GM18517 (cell line): ENCODE measurements at regions not wholly inside any gene's neighbourhood (a gene's known extent, or its start where the extent isn't known, plus 50 kb on each side); places are given as distances from the start of the nearest gene placed in this dataset.

Experiments
- ATAC-seq: cut with Tn5 transposase; IDR thresholded peaks from one replicate; pipeline ENCODE4 v1.9.1; 2021; ENCODE audit warnings: mild to moderate bottlenecking, moderate library complexity; ENCODE audit not compliant: unreplicated experiment

DNA sequence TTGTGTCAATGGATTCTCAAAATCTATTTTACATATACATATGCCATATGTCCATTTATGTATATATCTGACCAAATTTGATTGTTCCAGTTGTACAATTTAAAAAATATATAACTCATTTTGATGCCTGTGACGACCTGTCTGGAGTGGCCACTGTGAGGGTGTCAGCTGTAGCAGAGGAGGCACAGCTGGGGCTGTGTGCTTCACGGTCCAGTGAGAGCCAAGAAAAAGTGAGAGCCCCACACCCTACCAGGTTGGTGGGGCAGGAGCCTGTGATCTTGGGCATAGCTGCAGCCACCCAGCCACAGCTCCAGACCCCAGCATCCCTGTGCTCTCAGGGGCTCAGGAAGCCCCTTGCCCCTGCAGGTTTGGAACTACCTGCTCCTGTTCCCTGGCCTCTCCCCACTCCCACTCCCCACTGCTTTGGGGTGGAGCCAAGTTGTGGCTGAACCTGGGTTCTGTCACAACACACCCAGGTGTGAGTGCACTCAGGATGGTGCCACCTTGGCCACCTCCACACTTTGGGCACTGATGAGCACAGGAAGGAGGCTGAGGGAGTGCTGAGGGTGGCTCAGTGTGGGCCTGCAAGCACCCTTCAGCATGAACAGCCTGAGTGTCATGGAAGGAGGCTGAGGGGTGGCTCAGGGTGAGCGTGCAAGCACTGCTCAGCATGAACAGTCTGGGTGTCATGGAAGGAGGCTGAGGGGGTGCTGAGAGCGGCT, 161.1 kb upstream of the ROBO1 start:
- ATAC-seq = no peak

DNA sequence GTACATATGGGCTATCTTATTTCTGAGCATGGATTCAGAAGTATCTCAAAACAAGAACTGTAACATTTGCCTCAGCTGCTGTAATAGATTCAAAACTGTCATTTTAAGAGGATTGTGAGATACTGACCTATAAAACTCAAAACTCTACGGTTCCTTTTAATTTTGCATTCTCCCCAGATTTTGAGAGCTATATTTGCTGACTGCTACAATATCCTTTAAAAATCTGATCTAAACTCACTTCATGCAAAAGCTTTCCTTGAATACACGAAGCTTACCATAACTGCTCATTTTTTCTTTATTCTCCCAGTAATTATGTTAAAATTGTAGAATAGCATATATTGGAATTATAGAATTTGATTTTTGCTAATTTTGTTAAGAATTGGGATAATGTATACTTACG, 158.7 kb upstream of the ROBO1 start:
- ATAC-seq = no peak

DNA sequence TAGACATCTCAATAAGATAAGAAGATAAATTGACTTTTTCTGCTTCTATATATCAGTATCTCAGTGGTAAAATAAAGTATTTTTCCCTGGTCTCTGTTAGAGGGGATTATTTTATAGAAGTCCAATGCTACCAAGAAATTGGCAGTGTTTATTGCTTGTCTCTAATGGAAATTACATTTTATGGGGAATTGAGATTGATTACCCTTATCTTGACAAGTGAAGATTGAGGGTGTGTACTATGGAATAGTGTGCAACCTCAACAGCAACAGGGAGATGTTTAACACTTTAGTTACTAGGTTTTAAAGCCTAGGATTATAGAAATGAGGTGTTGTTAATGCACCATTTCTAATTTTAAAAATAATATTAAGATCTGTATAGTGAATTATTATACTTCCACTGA, 154.8 kb upstream of the ROBO1 start:
- no peak for ATAC-seq

DNA sequence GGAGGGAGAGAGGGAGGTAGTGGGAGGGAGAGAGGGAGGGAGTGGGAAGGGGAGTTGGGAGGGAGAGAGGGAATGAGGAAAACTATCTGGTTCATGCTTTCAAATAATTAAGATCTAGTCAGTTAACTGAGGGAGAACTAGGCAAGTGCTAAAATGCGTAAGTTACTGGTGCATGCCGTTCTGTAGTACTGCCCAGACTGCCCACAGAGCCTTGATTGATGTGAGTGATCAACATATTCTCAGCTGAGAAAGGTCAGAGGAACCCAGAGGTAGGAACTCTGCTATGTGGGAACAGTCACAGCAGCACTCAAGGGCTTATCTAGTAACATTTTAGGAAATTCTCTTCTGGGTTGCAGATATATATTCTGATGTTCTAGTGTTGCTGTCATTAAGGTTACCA, 149.8 kb upstream of the ROBO1 start:
- ATAC-seq = no peak

DNA sequence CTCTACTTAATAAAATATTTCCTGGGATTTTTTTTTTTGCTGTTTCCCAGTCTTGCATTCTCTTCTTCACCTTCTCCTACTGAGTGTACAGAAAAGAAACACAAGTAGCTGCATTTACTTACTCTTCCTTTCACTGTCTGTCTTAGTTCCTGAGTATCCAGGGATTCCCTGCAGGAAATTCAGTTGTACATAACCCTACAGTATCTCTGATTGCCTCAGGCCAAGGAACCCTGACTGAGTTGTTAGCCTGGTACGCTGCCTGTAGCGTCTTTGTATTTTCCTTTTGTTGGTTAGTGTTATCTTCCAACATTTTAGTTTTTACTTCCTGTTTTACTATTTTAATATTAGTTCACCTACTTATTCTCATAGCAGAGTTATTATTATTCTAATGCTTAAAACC, 142.5 kb upstream of the ROBO1 start:
- ATAC-seq = no peak

DNA sequence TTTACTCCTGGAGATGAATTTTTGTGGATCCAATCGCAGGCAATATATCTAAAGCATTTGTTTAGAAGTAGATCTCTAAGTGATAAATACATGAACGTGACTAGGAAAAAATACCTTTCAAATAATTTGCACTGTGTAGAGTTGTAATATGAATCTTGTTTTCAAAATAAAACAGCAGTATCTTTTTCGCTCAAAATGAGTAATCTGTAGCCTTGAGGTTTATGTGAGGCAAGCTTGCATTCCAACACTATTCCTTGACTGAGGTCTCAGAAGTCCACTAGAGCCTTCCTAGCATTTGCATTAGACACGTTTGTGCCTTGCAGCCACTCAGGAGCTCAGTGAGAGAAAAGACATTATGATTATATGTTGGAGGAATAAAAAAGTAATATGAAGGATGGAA, 138.3 kb upstream of the ROBO1 start:
- ATAC-seq = no peak

DNA sequence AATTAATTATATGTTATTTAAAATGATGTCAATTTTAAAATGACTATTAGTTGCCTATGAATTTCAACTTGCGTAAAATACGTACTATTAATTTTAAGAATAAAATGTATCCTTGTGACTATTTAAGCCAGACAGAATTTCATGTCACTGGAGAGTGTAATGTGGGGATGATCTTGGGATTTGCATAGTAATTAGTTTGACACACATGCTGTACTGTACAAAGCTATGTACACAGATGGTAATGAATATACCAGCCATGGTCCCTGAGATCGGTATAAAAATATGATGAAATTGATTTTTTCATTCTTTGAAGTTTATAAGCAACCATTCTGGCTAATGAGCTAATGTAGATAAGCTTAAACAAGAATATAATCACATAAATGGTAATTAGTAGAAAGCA, 134.4 kb upstream of the ROBO1 start:
- ATAC-seq = no peak

DNA sequence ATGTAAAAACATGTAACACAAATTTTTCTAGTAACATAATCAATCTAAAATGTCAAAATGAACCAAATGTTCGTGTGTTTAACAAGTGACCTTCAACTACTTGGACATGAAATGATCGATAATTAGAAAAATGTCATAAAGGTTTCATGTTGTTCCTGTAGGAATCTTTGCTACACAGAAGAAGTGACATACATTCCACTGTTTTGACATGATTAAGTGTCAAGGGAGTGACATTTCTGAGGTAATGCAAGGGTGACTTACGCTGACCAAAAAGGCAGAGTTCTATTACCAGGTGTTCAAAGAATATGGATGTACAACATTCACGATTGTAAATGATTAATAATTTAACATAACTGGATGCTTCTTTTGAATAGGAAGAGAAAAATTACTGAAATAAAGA, 131.1 kb upstream of the ROBO1 start:
- ATAC-seq = no peak

DNA sequence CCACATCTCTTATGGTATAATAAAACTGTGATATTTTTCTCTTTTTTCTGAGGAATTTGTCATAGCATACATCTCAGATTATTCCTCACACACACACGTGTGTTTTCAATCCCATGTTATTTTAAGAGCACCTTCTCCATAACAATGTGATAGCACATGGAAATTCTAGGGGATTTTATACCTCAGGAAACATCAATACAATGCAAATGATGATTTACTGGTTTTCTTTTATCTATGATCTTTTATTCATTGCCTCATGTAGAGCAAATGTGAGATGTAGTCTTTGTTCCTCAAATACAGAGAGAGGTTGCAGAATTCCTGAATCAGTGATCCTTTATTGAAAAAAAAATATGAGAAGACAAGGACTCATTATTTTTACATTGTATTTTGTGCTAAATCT, 128.3 kb upstream of the ROBO1 start:
- no peak for ATAC-seq

DNA sequence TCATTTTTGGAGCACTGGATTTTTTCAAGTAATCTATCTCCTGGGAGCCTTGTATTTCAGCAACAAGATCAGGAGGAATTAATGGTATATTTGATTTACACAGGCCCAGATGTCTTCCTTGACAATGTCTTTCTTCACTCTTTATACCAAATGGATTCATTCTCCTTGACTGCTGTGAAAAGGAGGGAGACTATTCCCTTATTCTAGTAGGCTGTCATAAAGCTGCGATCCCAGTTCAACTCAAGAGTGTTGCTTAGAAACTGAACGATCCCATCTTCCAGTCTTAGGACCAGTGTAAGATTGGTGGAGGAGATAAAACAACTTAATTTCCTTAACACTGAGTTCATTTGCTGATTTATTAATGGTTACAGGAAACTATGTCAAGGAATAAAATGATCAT, 119.4 kb upstream of the ROBO1 start:
- ATAC-seq = no peak

DNA sequence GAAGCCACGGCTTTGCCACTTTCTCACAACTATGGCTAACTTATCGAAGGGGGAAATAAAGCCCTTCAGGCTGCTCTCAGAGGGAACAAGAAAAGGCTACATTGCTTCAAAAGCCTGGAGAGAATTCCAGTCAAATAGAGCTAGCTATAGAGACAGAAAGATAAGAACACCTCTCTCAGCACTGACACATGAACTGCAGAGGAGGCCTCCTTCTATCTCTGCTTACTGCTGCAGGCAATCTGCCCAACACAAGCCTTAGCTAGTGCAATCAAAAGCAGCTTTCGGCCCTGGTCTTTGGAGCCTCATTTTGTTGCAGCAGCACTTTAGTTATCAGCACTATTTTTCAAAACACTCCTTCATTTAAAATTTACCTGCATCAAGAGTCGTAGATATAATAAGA, 118.4 kb upstream of the ROBO1 start:
- no peak for ATAC-seq

DNA sequence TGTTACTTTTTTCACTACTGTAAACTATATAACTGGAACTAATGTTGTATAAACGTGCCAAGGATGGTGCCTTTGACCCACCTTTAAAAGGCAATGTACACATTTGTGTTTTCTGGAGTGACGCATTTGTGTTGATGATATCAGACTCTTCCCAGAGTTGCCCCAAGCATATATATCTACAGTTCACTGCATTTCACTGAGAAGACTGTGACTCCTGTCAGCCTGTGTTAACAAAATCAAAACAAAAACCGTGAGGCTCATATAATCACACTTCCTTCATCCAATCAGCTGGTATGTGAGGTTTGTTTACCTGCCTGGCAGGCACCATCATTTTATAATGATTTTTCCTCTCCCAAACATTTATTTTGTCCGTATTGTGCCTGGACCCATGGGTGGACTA, 117.6 kb upstream of the ROBO1 start:
- no peak for ATAC-seq

DNA sequence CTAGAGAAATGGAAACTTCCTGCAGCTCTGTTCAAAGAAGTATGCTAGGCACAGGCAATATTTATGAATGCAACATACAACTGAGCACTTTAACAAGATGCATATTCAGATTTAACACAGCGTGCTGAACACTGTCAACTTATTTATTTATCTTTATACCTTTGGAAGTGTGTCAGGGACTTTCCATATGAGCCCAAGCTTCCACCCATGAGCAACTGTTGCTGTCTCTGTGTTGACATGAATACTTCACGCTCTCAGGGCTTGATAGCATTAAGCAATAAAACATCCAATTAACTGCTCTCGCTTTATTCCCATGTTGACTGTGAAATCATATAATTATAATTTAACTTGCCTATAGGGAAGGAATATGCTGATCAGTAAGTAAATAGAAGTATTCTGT, 116.6 kb upstream of the ROBO1 start:
- no peak for ATAC-seq

DNA sequence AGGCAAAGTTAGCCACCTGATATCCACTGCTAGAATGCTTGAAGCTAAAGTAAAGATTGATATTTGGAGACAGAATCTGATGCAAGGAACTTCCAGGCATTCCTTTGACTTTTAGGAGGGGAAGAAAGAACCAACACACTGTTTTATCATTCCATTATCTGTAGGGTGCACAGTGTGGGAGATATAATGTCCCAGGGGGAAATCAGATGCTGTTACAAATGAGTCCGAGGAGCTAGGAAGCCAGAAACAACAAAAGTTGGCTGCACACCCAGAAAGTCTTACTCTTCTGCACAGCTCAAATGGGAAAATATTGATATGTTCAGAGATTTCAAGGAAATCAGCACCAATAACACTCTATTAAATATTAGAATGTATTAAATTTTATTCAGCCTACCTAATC, 113.6 kb upstream of the ROBO1 start:
- ATAC-seq = no peak

DNA sequence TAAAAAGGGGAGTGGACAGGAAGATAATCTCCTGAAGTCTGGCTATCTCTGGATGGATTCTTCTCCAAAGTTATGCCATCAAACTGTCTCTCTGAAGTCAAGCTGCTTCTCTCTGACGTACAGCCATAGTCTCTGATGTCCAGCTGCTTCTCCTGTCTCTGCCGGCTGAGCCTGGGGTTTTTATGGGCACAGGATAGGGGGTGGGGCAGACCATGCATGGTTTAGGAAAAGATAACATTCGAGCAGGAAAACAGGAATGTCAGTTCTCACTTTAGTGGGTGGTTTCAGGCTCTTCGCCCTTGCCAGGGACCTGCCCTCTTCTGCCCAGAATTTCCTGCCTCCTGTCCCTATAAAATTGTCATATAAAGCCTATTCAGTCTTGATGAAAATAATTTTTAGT, 110.9 kb upstream of the ROBO1 start:
- no peak for ATAC-seq

DNA sequence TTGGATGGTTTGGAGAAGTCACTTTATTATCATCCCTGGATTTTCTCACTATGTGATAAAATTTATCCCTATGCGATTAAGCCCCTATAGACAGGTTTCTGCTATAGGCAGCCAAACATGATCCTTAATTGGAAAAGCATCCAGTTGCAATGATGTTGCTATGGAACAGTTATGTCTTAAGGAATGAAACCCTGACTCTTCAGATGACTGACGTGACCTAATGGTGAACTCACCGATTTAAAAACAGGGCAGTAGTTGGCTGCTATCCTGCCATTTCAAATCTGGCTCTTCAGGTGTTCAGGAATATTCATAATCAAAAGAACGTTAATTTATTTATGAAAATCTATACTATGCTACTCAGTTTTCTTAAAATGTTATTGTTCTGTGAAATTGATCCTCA, 106.8 kb upstream of the ROBO1 start:
- ATAC-seq = no peak

DNA sequence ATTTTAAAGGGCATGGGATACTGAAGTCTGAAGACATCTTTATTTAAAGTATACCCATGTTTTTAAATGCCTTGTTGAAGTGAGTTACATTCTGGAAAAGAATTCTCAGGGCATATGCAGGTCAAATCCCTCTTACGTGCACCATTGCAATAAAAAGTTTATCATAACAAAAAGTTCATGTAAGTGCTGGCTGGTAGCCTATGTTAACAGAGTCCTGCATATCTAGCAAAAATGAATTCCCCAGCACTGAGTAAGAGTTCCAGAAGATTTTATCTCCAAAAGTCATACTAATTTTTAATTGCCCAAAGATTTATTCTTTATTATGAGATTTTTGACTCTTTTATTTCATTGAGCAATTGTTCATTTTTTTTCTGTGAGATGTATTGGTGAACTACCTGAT, 104.7 kb upstream of the ROBO1 start:
- no peak for ATAC-seq

DNA sequence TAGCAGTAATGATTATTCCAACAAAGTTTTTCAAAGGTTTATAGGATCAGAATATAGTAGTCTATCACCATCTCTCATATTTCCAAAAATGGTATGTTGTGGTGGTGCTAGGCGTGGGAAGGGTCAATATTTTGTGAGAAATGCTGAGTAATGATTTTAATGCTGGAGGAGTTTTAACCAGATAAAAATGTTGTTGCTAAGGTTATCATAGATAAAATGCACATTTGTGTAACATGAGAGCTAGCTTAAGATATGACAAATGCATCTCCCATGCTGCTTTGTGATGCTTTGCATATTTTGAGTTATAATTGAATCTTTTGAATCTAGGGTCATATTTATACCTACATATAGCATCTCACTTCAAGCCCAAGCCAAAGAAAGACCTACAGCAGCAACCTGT, 103.9 kb upstream of the ROBO1 start:
- ATAC-seq = no peak

DNA sequence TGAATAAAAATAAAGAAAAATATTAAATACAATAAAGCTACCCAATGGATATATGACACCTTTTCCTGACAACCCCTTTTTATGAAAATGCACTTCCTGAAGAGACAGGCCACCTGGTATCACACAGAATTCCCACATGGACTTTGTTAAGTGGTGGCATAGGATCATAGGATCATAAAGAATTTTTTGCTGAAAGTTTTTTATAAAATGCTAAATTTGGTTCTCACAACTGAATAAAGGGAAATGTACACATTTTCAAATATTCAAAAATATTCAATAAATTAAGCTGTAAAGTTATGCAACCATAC, 102.5 kb upstream of the ROBO1 start:
- no peak for ATAC-seq

DNA sequence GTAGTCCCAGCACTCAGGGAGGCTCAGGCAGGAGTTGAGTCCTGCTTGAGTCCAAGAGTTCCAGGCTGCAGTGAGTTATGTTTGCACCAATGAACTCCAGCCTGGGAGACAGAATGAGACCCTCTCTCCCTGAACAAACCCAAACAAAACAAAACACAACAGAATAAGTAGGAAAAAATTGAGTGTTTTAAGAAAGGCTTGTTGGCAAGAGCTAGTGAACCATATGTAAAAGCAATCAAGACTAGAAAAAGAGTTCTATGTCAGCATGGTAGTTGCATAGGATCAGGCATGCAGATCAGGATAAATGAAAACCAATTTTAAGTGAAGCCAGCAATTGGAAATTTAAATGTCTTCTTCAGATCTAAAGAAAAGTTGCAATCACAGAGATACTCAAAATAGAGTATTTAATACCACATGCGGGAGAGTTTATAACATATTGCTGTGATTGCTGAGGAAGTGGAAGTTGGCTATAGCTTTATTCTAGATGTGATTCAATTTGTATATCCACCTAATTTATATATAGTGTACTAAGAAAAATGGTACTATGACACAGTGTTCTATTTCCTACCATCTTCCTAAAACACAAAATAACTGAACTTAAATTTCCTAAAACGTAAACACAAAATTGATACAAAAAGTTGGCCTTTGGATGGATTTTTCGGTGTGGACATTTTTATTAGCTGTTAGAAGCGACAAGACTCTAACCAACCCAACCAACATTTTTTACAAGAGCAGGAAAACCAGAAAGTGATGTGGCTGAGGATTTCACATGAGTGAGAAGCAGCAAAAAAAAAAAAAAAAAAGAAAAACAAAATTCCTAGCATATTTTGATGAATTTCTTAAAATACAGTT, 101.9 kb upstream of the ROBO1 start:
- no peak for ATAC-seq

DNA sequence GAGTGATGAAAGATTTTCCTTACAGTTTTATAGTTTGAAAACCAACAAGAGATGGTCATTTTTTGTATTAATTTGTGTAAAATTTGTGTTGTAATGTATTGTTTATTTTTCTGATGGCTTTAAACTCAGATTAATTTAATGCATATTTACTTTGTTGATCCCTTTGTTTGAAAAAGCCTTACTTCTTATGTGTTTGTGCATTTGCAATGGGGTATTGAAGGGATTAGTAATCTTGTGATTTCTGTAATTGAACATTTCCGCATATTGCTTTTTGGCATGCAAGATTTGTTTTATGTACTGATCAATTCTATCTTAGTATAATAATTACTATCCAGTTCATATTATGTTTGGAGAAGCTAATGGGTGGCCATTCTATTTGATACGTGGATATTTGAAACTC, 98.4 kb upstream of the ROBO1 start:
- no peak for ATAC-seq

DNA sequence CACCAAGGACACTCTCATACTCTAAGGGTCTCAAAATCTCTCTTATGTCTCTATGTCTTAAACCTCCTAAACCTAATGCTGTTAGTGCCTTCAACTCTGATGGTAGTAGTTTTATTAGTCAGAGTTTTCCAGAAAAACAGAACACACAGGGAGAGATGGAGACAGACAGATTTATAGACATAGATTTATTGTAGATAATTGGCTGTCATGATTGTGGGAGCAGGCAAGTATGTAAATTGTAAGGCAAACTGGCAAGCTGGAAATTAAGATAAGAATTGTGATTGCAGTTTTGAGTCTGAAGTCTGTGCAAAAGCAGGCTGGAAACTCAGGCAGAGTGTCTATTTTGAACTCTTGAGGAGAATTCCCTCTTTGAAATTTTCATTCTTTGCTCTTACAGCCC, 96.3 kb upstream of the ROBO1 start:
- ATAC-seq = no peak

DNA sequence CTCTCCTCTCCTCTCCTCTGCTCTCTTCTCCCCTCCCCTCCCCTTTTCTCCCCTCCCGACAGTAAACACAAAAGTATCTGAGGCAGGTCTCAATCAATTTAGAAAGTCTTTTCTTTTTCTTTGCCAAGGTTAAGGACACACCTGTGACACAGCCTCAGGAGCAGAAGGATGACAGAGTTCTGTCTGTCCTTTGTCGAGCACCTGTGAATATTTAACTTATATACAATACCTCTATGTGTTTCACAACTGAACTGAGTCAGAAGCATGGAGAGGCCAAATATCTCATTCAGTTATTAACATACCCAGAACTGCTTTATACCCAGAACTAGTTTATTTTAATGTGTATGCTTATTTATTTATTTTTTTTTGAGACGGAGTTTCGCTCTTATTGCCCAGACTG, 81.1 kb upstream of the ROBO1 start:
- ATAC-seq = no peak
